Left forelimb (tissue), 1 donor: ENCODE measurements at regions not wholly inside any gene's neighbourhood (a gene's known extent, or its start where the extent isn't known, plus 50 kb on each side); places are given as distances from the start of the nearest gene placed in this dataset.

ENCODE experiments used
- DNase-seq: peaks from one replicate; pipeline ENCODE4 v3.0.0-alpha.2; 2018; ENCODE audit warnings: low spot score

DNA sequence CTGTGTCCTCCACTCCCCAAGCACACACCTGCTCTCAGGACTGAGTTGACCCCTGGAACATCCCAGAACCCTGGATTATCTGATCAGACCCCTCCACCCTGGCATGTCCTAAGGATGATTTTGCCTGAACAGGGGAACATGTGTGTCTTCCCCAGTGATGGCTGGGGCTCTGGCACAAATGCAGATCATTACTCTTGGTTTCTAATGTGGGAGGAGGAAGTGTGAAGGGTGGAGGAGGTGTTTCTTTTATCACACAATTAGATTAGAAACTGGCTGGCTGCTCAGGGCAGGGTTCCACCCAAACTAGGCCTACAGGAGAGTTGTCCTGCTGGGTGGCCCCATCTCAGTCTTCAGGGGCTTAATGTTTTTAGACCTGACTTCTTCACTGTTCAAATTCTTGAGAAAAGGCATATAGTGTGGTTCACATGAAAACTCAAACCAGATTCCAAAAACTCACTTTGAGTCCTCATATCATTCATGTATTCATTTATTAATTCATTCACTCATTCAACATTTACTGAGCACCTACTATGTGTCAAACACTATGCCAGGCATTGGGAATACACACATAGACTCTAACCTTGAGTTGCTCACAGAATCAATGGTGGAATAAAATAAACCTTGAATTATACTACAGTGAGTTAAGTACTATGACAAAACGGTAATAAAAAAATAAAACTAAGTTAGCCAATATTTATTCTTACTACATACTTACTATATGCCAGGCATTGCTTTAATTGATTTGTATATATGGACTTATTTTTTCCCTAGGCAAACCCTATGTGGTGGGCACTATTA is 221.8 kb upstream of the JUN start:
- DNase-seq, result no peak

DNA sequence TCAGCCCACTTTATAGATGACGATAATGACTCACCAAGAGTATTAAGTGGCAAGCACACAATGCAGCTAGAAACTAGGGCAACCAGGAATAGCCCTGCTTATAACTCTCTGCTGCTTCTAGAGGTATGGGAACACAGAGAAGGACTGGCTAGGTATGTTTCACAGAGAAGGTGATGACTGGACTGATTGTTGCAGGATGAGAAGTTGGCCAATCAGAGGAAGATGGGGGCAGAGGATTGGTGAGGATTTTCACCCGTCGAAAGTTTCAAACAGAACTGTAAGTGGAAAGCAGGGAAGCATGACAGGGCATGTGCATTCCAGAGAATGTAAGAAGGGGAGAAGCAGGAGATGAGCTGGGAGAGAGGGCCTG is 222.4 kb upstream of the JUN start:
- no peak for DNase-seq

DNA sequence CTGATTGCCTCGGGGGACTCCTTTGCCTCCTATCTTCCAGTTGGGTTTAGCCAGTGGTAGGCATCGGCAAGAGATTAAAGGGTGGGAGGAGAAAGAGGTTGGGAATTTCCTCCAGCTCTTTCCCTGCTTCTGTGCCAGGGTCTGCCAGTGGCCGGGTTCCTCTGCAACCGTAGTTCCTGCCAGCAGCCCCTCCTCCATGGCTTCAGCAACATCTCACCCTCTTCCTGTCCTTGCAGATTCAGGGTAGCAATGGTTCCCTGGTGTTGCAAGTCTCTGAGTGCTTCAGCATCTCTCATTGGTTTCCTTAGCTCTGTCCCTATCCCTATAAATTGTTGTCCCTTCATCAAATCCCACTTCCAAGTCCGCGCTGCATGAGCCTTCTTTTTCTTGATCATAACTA is 223.1 kb upstream of the JUN start:
- no peak for DNase-seq

DNA sequence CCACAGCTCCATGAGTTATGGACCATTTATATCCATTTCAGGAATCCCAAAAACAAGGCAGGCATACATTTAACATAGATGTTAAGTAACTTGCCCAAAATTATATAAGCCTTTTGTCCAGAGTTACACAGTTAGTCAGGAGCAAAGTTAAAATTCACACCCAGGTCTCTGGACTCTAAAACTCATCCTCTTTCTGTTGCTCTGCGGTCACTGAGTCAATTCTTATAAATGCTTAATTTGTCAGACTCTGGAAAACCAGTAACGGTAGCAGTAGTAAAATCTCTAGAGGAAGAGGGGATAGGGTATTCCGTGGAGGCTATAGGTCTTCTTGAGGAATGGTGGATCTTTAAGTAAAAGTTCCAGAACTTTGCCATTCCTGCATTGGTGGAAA is 223.6 kb upstream of the JUN start:
- DNase-seq, result no peak

DNA sequence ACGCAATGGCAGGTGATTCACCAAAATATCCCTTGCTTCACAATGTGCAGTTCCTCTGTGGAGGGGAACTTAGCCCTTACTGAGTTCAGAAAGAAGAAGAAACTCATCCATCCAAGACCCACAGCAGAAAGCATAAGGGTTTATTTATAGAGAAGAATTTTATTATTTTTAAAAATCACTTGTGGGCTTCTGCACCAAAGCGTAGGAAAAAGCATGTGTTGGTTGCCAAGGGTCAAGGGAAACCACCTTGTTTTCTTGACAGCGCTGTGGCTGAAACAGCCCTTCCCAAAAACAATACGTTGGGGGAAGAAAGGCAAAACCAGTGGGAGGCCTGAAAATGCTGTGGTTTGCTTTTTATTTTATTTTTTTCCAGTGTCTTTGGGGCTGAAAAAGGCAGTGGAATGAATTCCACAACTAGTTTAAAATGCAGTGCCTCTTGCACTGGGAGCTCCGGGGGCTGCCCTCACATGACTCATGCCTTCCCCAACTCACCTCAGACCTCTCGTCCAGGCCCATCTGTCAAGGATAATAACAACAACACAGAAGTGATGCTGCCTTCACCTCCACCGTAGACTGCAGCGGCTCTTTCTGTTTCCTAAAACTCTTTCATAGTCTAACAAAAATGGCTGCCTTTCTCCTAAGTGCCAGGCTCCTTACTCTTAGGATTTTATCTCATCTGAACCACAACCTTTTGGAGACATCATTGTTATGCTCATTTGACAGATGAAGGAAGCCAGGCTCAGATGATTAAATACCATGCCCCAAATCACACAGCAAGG is 224.2 kb upstream of the JUN start:
- DNase-seq, result no peak

DNA sequence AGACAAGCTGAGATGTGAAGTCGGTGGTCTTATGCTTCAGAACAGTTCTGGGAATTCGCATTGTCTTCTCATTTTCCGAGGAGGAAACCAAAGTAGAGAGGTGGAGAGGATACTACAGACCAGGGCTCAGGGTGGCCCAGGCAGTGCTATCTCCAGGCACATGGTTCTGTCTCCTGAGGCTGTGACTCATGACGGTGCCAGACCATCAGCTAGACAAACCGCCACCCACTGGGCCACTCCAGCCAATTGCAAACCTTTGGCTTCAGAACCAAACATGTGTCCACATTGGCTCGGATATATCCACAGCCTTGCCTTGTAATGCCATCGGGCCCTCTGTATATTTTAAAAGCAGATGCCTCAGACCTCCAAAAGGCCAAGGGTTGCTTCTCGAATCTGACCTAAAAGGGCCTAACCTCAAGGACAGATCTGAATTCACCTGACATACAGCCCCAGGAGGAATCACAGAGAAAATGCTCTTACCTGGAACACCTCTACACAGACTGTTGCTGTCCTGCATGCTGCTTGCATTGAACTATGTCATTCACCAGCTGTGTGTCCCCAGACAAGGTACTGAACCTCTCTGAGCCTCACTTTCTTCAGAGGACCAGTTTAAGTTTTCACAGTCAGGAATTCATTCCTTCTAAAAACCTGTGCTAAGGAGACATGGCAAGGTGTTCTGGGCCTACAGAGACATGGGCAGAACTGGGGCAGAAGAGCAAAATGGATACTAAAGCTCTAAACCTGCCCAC is 224.9 kb upstream of the JUN start:
- DNase-seq, result no peak

DNA sequence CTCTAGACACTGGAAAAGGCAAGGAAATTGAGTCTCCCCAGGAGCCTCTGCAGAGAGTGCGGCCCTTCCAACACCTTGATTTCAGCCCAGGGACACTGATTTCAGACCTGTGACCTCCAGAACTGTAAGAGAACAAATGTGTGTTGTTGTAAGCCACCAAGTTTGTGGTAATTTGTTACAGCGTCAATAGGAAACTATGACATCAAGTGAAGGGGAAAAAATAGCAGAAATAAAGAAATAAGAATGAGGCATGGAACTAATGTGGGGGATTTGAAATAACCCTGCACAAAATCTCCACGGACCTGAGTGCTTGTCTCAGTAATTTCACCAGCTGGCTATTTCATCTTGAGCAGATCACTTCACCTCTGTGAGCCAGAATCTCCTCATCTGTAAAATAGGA is 227.8 kb upstream of the JUN start:
- no peak for DNase-seq

DNA sequence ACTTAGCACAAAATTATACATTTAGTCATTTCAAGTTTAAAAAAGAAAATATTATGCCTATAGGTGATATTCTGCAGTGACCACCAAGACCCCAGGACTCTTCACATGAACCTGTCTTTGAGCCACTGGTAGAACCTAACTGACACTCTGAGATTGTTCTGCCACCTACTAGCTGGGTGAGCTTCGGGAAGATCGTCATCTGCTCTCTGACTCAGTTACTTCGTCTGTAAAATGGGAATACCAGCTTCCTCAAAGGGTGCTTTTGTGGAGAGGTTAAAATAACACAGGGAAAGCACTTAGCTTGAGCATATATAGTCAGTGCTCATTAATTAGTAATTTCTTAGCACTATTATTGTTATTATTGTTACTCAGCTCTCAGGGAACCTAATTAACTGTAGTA is 228.5 kb upstream of the JUN start:
- DNase-seq, result no peak

DNA sequence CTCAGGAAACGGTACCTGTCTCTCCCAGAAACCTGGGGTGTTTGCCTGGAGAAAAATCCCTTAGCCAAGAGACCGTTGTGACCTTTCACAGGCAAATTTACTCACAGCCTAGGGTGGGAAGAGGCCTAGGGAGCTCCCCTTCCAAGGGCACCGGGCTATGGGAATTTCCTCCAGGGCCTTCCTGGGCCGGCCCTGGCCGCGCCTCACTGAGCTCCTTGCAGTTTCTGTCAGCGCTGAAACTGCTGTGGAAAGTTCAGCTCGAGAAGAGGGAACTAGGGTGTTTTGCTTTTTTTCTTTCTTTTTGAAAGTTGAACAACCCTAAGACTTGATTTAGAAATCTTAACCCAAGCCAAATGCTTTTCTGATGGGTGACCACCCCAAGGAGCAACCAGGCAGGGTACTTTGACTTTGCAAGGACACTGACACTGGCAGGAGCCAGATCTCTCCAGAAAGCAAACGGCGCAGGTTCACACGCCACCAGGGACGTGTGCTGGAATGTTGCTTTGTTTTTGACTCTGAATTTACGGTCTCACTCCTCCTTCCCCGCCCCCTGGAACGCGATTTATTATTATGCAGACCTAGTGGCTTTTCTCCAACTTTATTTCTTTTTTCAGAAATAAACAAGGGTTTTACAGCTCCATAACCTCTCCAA is 229.6 kb upstream of the JUN start:
- no peak for DNase-seq

DNA sequence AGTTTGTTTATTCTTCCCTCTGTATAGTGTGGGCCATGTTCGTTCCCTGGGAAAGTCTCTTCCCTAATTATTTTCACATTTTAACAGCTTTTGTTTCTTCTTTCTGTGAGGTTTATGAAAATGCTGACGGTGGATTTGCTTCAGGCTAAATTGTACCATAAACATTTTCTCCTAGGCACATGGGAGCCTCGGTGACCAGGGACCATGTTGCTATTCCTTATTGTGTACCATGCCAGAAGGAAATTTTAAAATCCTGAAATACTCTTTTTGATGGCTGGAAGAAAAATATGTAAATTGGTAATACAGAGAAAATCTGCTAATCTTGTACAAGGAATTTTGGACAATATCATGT is 230.1 kb upstream of the JUN start:
- no peak for DNase-seq

DNA sequence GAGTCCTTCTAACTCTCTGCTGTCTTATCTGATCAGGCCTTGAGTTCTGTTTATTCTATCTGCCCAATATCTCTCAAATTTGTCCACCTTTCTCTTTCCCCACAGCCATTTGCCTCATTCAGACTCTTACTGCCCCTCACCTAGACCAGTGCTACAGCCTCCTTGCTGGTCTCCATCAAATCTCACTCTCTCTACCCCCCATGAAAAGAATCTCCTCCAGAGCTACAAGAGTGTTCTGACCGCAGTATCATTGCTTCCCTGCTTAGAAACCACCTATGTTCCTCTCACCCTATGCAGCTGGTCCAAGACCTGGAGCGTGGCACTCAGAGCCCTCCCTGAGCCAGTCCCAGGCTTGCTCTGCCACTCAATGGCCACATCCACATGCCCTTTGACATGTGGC is 231.0 kb upstream of the JUN start:
- no peak for DNase-seq

DNA sequence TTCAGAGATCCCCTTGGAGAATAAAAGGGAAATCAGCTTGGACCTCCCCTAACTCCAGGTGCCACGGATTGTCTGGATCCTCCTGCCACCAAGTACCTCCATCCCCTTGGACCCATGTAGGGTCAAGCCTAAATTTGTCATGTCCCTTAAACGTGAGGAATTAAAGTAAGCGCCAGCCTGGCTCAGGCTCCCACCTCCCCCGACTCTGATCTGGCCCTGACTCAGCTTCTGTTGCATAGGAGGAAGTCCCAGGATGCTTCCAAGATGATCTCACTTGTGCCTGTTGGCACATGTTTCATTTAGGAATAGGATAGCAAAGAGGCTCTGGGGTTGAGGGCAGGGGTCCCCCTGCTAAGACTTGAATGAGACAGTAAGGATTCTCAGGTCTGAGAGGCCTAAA is 231.9 kb upstream of the JUN start:
- no peak for DNase-seq

DNA sequence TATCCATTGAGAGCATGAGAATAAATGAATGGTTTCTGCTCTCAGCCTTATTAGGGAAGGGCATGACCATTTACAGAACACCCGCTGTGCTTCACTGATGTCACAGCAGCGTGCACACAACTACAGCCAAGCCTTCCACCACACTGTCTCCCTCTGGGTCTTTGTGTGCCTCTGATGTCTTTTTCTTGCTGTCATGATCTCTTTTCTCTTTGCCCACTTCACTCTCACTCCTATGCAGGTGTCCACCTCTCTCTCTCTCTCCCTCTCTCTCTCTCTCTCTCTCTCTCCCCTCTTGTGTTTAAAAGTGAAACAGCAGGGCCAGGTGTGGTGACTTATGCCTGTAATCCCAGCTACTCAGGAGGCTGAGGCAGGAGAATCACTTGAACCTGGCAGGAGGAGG is 232.5 kb upstream of the JUN start:
- no peak for DNase-seq

DNA sequence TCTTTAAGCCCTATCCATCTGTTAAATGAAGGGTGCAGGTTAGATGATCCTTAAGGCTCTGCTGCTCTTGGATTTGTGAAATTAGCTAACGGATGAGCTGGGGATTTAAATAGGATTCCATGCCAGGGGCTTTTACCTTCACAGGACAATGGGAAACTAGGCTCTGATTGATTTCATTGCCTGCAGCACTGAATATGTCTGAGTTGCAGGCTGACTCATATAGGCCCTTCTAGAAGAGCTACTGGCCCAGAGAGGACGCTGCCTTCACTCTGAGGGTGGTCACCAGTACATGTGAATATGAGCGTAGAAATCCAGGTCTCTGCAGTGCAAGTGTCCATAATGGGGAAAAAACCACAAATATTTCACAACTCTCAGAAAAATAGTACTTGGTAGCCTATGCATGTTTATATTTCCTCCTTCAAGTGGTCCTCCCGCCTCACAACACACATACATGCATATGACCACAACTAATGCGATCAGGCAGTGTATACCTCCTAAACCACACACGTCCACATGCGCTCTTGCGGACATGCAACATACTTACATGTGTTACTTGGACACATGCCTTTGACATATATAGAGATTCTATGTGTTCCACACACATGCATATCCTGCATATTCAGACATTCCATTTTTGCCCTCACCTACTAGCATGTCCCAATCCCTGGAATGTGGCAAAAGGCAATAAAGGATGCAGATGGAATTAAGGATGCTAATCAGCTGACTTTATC is 233.8 kb upstream of the JUN start:
- DNase-seq, result no peak

DNA sequence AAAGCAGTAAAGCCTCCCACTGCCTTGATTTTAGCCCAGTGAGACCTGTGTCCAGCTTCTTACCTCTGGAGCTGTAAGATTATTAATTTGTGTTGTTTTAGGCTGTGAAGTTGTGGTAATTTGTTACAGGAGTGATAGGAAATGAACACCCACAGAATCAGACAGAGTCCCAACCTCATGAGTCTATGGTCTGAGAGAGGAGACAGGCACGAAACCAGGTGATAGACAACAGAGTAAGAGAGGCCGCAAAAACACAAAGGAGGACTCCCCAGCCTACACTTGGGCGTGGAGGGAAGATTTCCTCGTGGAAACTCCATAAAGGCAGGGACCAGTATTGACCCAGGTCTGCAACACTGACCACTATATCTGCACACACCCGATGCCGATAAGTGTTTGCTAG is 234.6 kb upstream of the JUN start:
- no peak for DNase-seq

DNA sequence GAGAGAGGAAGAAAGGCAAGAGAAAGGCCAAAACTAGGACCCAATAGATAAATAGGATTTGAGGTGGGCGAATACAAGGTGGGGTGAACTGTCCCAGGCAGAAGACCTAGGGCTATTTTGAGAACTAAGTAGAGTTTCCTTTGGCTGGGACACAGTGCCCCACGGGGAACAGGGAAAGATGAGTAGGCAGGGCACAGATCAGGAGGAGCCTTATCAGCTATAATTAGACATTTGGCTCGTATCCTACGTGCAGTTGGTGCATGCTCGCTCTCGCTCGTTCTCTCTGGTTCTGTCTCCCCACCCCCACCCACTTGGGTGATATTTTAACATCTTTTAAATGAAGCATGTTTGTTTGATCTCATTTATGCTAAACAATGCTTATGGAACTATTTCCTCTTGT is 235.0 kb upstream of the JUN start:
- DNase-seq, result no peak

DNA sequence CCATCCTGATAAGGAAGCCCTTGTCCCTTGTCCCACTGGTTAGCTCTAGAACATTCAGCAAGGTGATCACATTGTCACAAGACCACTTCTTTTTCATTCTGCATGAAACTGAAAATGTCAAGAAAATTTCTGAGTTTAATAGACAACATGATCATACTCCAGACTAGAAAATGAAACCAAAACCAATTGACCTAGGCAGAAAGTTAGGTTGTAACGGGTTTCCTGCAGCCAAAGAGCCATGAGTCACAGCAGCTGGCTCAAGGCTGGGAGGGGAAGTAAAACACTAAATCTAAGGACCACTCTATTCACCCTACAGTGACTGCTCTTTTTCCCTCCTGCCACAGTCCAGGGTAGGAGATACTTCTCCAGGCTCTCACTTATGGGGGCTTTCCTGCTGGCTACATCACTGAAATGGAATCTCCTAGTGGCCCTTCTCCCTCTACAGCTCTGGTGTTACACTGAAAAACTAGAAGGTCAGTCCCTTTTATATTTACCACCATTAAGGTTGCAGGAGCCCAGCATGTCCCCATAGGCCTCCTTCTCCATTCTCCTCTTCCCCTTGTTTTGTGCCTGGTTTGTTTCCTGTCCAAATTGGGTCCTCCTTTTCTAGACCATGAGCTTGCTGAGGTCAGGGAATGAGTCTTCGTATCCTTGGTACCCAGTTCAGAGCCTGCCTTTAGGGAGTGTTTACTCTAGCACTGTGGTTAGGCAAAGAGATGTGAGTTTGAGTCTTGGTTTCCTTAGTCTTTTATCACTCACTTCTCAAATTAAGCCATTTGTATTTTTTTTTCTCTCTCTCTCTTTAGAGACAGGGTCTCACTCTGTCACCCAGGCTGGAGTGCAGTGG is 236.5 kb upstream of the JUN start:
- no peak for DNase-seq

DNA sequence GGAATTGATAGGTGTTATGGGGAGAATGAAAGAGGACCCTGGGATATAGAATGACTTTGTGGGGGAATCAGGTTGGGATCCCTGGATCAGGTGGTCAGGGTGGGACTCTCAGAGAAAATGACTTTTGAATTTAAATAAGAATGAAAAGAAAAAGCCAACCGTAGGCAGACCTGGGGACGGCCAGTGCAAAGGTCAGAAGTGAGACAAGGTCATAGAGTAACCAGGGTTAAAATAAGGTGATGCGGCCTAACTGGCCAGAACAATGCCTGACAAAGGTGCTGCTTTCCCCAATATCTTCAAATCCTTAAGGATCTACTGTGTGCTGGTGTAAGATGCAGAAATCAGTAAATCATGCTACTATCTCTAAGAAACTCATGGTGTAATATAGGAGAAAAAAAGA is 238.4 kb upstream of the JUN start:
- no peak for DNase-seq

DNA sequence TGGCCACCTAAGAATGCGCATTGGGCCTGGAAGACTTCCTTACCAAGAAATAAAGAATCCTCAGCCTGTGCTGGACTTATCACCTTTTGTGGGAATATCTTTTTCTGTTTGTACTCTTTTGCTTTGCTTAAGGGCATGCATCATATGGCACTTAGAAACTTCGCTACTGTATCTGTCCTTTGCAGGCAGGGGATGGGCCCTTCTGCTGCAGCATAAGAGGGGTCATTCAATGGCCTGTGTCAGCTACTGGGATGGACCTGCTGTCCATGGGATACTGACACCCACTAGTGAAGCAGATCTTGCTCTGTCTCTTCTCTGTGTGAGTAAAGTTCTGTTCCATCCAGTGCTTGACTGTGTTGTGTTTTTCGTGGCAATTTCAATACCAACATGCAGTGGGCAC is 239.0 kb upstream of the JUN start:
- DNase-seq, result no peak

DNA sequence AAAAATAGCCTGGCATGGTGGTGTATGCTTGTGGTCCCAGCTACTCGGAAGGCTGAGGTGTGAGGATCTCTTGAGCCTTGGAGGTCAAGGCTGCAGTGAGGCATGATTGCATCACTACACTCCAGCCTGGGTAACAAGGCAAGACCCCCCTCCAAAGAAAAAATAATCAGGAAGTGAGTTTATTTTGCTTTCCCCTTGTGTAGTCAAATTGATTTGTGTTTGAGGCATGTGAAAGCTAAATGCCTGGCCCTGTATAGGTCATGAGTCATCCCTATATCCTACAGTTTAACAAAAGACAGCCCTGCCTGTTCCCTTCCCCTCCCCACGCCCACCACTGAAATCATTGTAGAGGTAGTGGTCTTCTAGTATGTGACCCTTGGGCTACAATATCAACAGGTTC is 241.4 kb upstream of the JUN start:
- DNase-seq, result no peak

DNA sequence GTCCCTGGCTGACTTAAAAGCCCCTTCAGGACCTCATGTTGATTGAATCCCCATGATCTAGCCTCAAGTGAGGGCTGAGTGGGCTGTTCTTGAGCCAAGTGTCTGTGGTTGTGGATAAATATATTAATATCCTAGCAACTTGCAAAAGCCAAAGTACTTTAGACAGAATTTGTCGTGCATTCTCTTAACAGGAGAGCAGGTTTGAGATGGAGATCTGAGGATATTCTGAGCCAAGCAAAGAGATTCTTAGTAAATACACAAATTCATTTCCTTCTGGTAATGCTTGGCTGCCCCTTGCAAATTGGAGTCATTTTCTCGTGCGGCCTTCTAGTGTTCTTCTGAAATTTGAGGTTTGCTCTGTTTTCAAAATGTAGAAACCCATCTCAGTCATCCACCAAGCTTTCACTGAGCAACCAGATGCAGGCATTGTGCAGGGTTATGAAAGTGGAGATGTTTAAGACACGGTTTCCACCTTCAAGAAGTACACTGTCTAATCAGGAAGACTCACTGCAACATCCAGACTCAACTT is 242.1 kb upstream of the JUN start:
- DNase-seq, result no peak
